Left lung (tissue), 4 donors: ENCODE measurements at regions not wholly inside any gene's neighbourhood (a gene's known extent, or its start where the extent isn't known, plus 50 kb on each side); places are given as distances from the start of the nearest gene placed in this dataset.

Experiments
- ATAC-seq: fragments of 200-7000 bp; cut with Tn5 transposase; one replicate; pipeline ENCODE4 v1.9.1; 2020; ENCODE audit warnings: moderate library complexity
- DNase-seq, 4 donors: peaks; one replicate each; pipeline ENCODE4 v3.0.0-alpha.2; 2013 to 2020
- H3K27ac ChIP-seq, 2 donors: fragments of 200-600 bp; sonication (generic) in 1 of 2; one replicate each; pipeline versions ENCODE4 v1.5.0 to v1.8.0; 2020 to 2021
- H3K27me3 ChIP-seq, 2 donors: fragments of 200-600 bp; sonication (generic) in 1 of 2; one replicate each; pipeline versions ENCODE4 v1.5.0 to v1.8.0; 2020 to 2021
- H3K36me3 ChIP-seq, 2 donors: fragments of 200-600 bp; sonication (generic) in 1 of 2; one replicate each; pipeline versions ENCODE4 v1.5.0 to v1.8.0; 2020 to 2021
- H3K4me1 ChIP-seq, 2 donors: fragments of 200-600 bp; one replicate each; pipeline ENCODE4 v1.8.0; 2021
- H3K4me3 ChIP-seq, 2 donors: fragments of 200-600 bp; sonication (generic) in 1 of 2; one replicate each; pipeline versions ENCODE4 v1.5.0 to v1.8.0; 2020 to 2021; ENCODE audit warnings: mild to moderate bottlenecking in 1 of 2
- H3K9me3 ChIP-seq, 2 donors: fragments of 200-600 bp; sonication (generic) in 1 of 2; one replicate each; pipeline versions ENCODE4 v1.5.0 to v1.8.0; 2020 to 2021
- intact Hi-C, 2 donors: fragments of 100-400 bp; cut with DNase I; formaldehyde crosslinking; loops; one replicate each; pipeline versions ENCODE4 v1.11.2 to v1.14.2; 2022
- TF ChIP-seq, protein P1 (sequence below), 2 donors: fragments of 200-600 bp; sonication (generic) in 1 of 2; IDR thresholded peaks; one replicate each; pipeline versions ENCODE4 v1.5.0 to v1.8.0; 2021; ENCODE audit warnings: antibody characterized with exemption in 2 of 2
- donor health status: DM: no; HTN: yes; CAD: no.
- donor health status: DM: no; HTN: no; CAD: no.

DNA sequence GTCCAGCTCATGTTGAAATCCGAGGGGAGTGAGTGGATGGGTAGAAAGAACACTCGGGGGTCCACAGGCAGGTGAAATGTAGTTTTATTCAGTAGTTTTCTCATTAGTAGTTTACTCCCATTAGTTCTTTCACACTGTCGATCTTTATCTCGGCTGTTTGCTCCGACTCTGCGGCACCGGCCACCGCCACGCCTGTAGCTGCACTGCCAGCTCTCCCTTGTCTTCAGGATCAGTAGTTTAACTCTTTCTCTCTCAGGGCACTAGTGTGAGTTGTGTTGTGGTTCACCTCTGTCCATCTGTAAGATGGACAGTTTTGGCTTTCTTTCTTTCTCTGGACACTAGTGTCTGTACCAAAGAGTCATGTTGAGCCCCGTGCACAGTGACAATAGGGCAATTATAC, 195.7 kb downstream of the LMBRD1 start:
- no peaks in the 10 kb centered on the region for H3K36me3 ChIP-seq
- no peaks in the 10 kb centered on the region for H3K27me3 ChIP-seq
- intact Hi-C loops = no loop called here
- no peaks in the 10 kb centered on the region for H3K9me3 ChIP-seq
- no peak overlapping the region for H3K27ac ChIP-seq
- ATAC-seq = no peak
- H3K4me1 ChIP-seq = no peaks in the 10 kb centered on the region
- TF ChIP-seq, protein P1, sequence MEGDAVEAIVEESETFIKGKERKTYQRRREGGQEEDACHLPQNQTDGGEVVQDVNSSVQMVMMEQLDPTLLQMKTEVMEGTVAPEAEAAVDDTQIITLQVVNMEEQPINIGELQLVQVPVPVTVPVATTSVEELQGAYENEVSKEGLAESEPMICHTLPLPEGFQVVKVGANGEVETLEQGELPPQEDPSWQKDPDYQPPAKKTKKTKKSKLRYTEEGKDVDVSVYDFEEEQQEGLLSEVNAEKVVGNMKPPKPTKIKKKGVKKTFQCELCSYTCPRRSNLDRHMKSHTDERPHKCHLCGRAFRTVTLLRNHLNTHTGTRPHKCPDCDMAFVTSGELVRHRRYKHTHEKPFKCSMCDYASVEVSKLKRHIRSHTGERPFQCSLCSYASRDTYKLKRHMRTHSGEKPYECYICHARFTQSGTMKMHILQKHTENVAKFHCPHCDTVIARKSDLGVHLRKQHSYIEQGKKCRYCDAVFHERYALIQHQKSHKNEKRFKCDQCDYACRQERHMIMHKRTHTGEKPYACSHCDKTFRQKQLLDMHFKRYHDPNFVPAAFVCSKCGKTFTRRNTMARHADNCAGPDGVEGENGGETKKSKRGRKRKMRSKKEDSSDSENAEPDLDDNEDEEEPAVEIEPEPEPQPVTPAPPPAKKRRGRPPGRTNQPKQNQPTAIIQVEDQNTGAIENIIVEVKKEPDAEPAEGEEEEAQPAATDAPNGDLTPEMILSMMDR (IDR thresholded peaks at IDR 0.05) = no peak
- DNase-seq = peak in 1 of 4 donors; percentile 35
- no peak overlapping the region for H3K4me3 ChIP-seq

DNA sequence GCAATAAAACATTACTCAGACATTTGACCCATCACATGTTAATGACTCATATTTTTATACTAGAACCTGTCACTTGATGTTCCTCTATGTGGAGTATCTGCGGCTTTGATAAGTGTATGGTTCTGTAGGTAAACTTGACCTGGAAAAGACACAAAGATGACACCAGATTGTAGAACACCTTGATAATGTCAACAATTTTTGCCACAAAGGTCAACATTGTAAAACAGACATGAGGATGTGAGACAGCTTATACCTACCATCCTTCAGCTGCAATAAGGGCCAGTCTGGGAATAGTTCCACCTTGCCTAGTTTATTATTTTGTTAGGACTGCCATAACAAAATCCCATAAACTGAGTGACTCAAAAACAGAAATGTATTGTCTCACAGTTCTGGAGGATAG, 202.4 kb downstream of the LMBRD1 start:
- ATAC-seq = no peak
- Histone ChIP-seq H3K36me3 (no peaks in the 10 kb centered on the region), H3K9me3 (no peaks in the 10 kb centered on the region), H3K4me3 (no peak overlapping the region), H3K27ac (no peak overlapping the region), H3K27me3 (no peaks in the 10 kb centered on the region), H3K4me1 (no peaks in the 10 kb centered on the region)
- no peak for DNase-seq
- TF ChIP-seq, protein P1 (IDR thresholded peaks at IDR 0.05) = no peak
- intact Hi-C loops = no loop called here

DNA sequence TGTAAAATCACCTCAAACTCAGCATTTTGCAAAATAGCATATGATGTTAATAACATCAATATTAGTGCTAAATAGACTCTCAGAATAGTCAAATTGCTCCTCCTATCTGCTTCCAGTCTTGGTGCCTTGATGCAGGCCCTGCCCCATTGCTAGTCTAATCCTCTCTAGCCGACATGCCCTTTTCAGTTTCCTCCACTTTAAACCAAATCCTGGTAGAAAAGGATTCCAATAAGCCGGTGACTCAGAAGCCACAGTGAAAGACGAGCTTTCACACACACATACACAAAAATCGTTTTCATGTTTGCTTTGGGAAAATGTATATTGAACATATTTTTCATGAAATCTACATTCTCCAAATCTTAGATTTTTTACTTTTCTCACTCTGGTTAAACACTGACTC, 203.1 kb downstream of the LMBRD1 start:
- TF ChIP-seq, protein P1 (IDR thresholded peaks at IDR 0.05) = no peak
- Histone ChIP-seq H3K27ac (no peak overlapping the region), H3K9me3 (no peaks in the 10 kb centered on the region), H3K36me3 (no peaks in the 10 kb centered on the region), H3K27me3 (no peaks in the 10 kb centered on the region), H3K4me3 (no peak overlapping the region), H3K4me1 (no peaks in the 10 kb centered on the region)
- ATAC-seq (no peak), DNase-seq (no peak)
- intact Hi-C loops = no loop called here

DNA sequence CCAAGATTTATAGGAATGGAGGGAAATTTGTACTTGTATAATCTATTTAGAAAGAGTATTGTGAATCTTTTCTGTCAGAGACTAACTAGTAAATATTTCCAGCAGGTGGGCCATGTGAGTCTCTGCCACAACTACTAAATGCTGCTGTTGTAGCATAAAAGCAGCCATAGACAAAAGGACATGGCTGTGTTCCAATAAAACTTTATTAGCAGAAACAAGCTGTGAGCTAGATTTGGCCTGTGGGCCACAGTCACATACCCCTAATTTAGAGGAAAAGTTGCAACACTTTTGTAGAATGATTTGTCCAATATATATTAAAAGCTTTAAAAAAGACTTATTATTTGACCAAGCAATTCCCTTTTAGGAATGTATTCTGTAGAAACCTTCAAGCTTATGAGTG, 207.2 kb downstream of the LMBRD1 start:
- DNase-seq = no peak
- Histone ChIP-seq H3K4me3 (no peak overlapping the region), H3K27ac (no peak overlapping the region), H3K27me3 (no peaks in the 10 kb centered on the region), H3K4me1 (no peaks in the 10 kb centered on the region), H3K36me3 (no peaks in the 10 kb centered on the region), H3K9me3 (no peaks in the 10 kb centered on the region)
- intact Hi-C loops = no loop called here
- TF ChIP-seq, protein P1 (IDR thresholded peaks at IDR 0.05) = no peak
- no peak for ATAC-seq

DNA sequence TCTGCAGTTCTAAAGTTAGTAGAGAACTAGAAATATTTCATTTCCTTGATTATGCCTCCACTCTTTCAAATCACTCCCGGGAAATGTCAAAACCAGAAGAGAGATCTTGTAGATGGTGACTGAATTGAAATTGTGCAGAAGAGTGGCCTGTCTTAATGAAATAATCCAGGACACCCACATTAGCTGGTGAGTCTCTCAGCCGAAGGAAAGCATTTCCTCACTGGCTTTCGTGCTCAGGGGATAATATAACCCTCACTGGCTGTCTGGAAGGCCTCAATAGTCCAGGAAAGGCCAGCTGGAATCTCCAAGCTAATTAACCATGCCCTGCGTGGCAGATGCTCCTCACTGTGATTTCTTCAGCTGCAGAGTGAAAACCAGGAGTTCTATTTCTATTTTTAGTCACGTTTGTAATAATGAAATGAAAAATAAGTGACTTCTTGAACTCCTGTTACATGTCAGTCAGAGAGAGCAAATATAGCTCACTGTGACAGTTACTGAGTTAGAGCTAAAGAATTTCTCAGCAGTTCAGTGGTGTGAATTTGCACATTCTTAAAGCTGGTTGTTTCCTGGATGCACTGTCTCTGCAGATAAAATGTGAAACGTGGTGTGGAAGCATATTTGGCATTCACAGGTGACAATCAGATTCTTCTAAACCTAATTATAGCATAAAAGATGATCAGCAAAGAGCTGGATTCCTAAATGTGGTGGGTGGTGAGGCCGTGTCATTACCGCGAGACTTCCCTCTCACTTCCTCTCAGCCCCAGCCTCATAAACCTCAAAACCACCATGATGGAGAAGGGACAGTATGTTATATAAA, 211.7 kb downstream of the LMBRD1 start:
- Histone ChIP-seq H3K36me3 (no peaks in the 10 kb centered on the region), H3K27ac (no peak overlapping the region), H3K9me3 (no peaks in the 10 kb centered on the region), H3K4me3 (no peak overlapping the region), H3K4me1 (no peaks in the 10 kb centered on the region), H3K27me3 (no peaks in the 10 kb centered on the region)
- DNase-seq (no peak), ATAC-seq (no peak)
- TF ChIP-seq, protein P1 (IDR thresholded peaks at IDR 0.05) = no peak
- intact Hi-C loops = no loop called here
